BLaER1 (cell line): ENCODE measurements at regions not wholly inside any gene's neighbourhood (a gene's known extent, or its start where the extent isn't known, plus 50 kb on each side); places are given as distances from the start of the nearest gene placed in this dataset.
A peak's percentile ranks its signal among the peaks of the same experiment; 100 is the strongest.

ENCODE experiments used
- H3K27ac ChIP-seq: shearing (Covaris generic); formaldehyde crosslinking; 2 replicates; pipeline ENCODE4 v1.8.1; 2022
- H3K27me3 ChIP-seq: shearing (Covaris generic); formaldehyde crosslinking; 2 replicates; pipeline ENCODE4 v1.8.1; 2022
- H3K36me3 ChIP-seq: shearing (Covaris generic); formaldehyde crosslinking; 2 replicates; pipeline ENCODE4 v1.8.1; 2022
- H3K4me1 ChIP-seq: shearing (Covaris generic); formaldehyde crosslinking; 2 replicates; pipeline ENCODE4 v1.8.1; 2022
- H3K4me2 ChIP-seq: shearing (Covaris generic); formaldehyde crosslinking; 2 replicates; pipeline ENCODE4 v1.8.1; 2022
- H3K4me3 ChIP-seq: shearing (Covaris generic); formaldehyde crosslinking; 2 replicates; pipeline ENCODE4 v1.8.1; 2022
- H3K9ac ChIP-seq: shearing (Covaris generic); formaldehyde crosslinking; 2 replicates; pipeline ENCODE4 v1.8.1; 2022
- H3K9me3 ChIP-seq: shearing (Covaris generic); formaldehyde crosslinking; 2 replicates; pipeline ENCODE4 v1.8.1; 2022
- H4K20me1 ChIP-seq: shearing (Covaris generic); formaldehyde crosslinking; 2 replicates; pipeline ENCODE4 v1.8.1; 2022
- Cebpa-rat ChIP-seq: shearing (Covaris generic); IDR thresholded peaks from 2 replicates; pipeline ENCODE4 v1.8.1; 2022

GRCh38 chr2:238731961-238732360 lies 115.9 kb upstream of the TWIST2 start:
- H3K4me3 ChIP-seq, result no peak overlapping the region
- no peaks in the 10 kb centered on the region for H3K4me1 ChIP-seq
- no peak overlapping the region for H3K4me2 ChIP-seq
- H3K27ac ChIP-seq, result no peak overlapping the region
- no peaks in the 10 kb centered on the region for H3K27me3 ChIP-seq
- no peak overlapping the region for H3K9ac ChIP-seq
- no peaks in the 10 kb centered on the region for H3K9me3 ChIP-seq
- TF ChIP-seq Cebpa-rat, result 0 out of 2 replicates have a peak, but pooled peaks have one; percentile 5
- H3K36me3 ChIP-seq, result no peaks in the 10 kb centered on the region
- no peaks in the 10 kb centered on the region for H4K20me1 ChIP-seq

GRCh38 chr2:238738917-238739316 lies 109.0 kb upstream of the TWIST2 start:
- no peak for TF ChIP-seq Cebpa-rat

GRCh38 chr2:238739668-238740067 lies 108.2 kb upstream of the TWIST2 start:
- Histone ChIP-seq H3K4me3 (no peak overlapping the region), H3K9ac (no peak overlapping the region), H4K20me1 (no peaks in the 10 kb centered on the region), H3K27me3 (no peaks in the 10 kb centered on the region), H3K4me1 (no peaks in the 10 kb centered on the region), H3K36me3 (no peaks in the 10 kb centered on the region), H3K4me2 (no peak overlapping the region), H3K27ac (no peak overlapping the region), H3K9me3 (no peaks in the 10 kb centered on the region; the same call in 1 of the 2 replicates)
- no peak for TF ChIP-seq Cebpa-rat

More at GRCh38 chr2:238738917-238739316, 109.0 kb upstream of the TWIST2 start:
- Histone ChIP-seq H4K20me1 (no peaks in the 10 kb centered on the region), H3K4me1 (no peaks in the 10 kb centered on the region), H3K9ac (no peak overlapping the region), H3K4me2 (no peak overlapping the region), H3K36me3 (no peaks in the 10 kb centered on the region), H3K9me3 (no peaks in the 10 kb centered on the region; the same call in 1 of the 2 replicates), H3K27ac (no peak overlapping the region), H3K27me3 (no peaks in the 10 kb centered on the region), H3K4me3 (no peak overlapping the region)

- no peaks in the 10 kb centered on the region for H4K20me1 ChIP-seq
- H3K4me1 ChIP-seq, result no peaks in the 10 kb centered on the region
- H3K9ac ChIP-seq, result no peak overlapping the region
- no peaks in the 10 kb centered on the region; the same call in none of the 2 replicates for H3K9me3 ChIP-seq
- H3K27me3 ChIP-seq, result no peaks in the 10 kb centered on the region
- H3K27ac ChIP-seq, result no peak overlapping the region
- no peak overlapping the region for H3K4me3 ChIP-seq
- no peaks in the 10 kb centered on the region for H3K36me3 ChIP-seq
- TF ChIP-seq Cebpa-rat, result no peak
- H3K4me2 ChIP-seq, result no peak overlapping the region
Measured at GRCh38 chr2:238741277-238741676, 106.6 kb upstream of the TWIST2 start.

- Histone ChIP-seq H3K4me1 (no peaks in the 10 kb centered on the region), H3K36me3 (no peaks in the 10 kb centered on the region), H3K27ac (no peak overlapping the region), H3K4me3 (no peak overlapping the region), H4K20me1 (no peaks in the 10 kb centered on the region), H3K9ac (no peak overlapping the region), H3K4me2 (no peak overlapping the region), H3K9me3 (no peaks in the 10 kb centered on the region; the same call in none of the 2 replicates), H3K27me3 (no peaks in the 10 kb centered on the region)
- no peak for TF ChIP-seq Cebpa-rat
Measured at GRCh38 chr2:238742066-238742465, 105.8 kb upstream of the TWIST2 start.

DNA sequence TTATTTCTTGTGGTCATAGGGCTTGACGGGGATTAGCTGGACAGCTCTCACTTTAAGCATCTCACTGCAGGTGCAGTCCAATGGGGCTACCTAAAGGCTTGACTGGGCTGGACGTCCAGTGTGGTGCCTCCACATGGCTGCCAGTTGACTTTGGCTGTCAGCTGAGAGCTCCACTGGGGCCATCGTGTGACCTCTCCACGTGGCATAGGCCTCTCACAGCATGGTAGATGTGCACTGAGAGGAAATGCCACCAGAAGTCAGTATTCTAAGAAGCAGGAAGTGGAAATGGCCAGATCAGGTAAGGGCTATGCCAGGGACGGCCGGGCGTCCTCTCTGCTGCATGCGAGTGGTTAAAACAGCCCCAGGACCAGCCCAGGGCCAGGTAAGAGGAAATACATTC lies 105.2 kb upstream of the TWIST2 start:
- Histone ChIP-seq H3K4me1 (no peaks in the 10 kb centered on the region), H3K27ac (no peak overlapping the region), H4K20me1 (no peaks in the 10 kb centered on the region), H3K9me3 (no peaks in the 10 kb centered on the region; the same call in none of the 2 replicates), H3K4me3 (no peak overlapping the region), H3K9ac (no peak overlapping the region), H3K4me2 (no peak overlapping the region), H3K27me3 (no peaks in the 10 kb centered on the region), H3K36me3 (no peaks in the 10 kb centered on the region)
- TF ChIP-seq Cebpa-rat, result no peak

- Histone ChIP-seq H3K36me3 (no peaks in the 10 kb centered on the region), H3K9me3 (no peaks in the 10 kb centered on the region; the same call in none of the 2 replicates), H3K4me2 (no peak overlapping the region), H3K9ac (no peak overlapping the region), H3K27me3 (no peaks in the 10 kb centered on the region), H4K20me1 (no peaks in the 10 kb centered on the region), H3K27ac (no peak overlapping the region), H3K4me1 (no peaks in the 10 kb centered on the region), H3K4me3 (no peak overlapping the region)
- no peak for TF ChIP-seq Cebpa-rat
Measured at GRCh38 chr2:238743243-238744065, 104.4 kb upstream of the TWIST2 start.

GRCh38 chr2:238744951-238745350 lies 102.9 kb upstream of the TWIST2 start:
- Histone ChIP-seq H3K9me3 (peaks cover 10% of the 10 kb centered on the region), H3K4me1 (no peaks in the 10 kb centered on the region), H3K4me3 (no peak overlapping the region), H3K27ac (no peak overlapping the region), H3K27me3 (no peaks in the 10 kb centered on the region), H3K36me3 (no peaks in the 10 kb centered on the region), H3K4me2 (no peak overlapping the region), H4K20me1 (no peaks in the 10 kb centered on the region), H3K9ac (no peak overlapping the region)
- TF ChIP-seq Cebpa-rat, result no peak

DNA sequence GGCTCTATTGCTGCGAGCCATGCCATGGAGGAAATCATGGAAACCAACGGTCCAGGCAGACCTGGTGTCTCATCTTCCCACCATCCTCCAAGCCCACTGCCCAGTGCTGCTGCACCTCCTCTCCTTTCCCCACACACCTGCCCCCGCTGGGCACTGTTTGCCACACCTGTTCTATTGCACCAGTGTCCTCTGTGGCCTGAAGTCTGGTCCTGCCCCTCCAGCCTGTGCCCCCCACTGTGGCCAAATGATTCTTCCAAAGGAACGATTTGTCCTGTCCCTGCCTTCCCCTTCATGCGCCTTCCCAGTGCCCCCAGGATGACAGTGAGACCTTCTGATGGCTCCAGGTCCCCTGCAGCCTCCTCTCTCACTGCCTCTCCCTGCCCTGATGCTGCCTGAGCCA lies 101.9 kb upstream of the TWIST2 start:
- peaks cover 14% of the 10 kb centered on the region for H3K9me3 ChIP-seq
- TF ChIP-seq Cebpa-rat, result no peak
- H3K27ac ChIP-seq, result no peak overlapping the region
- no peaks in the 10 kb centered on the region for H3K36me3 ChIP-seq
- H3K9ac ChIP-seq, result no peak overlapping the region
- no peaks in the 10 kb centered on the region for H3K4me1 ChIP-seq
- H3K4me2 ChIP-seq, result no peak overlapping the region
- H4K20me1 ChIP-seq, result no peaks in the 10 kb centered on the region
- no peaks in the 10 kb centered on the region for H3K27me3 ChIP-seq
- H3K4me3 ChIP-seq, result no peak overlapping the region

DNA sequence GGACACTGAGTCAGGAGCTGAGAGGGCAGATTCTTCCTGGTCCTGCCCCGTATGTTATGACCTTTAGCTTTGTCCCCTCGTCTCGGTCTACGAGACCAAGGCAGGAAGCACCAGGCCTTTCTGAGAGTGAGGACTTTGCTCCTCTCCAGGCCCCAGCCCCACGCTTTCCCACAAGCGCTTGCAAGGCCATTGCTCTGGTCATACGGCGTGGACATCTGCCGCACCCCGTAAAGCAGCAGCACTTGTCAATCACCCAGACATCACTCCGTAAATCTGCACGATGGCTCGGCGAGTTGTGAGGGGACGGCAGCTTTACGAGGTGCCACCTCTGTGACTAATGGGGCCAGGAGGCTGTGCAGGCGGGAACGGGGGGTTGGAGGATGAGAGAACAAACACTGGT lies 100.8 kb upstream of the TWIST2 start:
- Histone ChIP-seq H3K27ac (no peak overlapping the region), H3K4me2 (no peak overlapping the region), H3K9ac (no peak overlapping the region), H3K9me3 (peaks cover 14% of the 10 kb centered on the region), H3K36me3 (no peaks in the 10 kb centered on the region), H4K20me1 (no peaks in the 10 kb centered on the region), H3K27me3 (no peaks in the 10 kb centered on the region), H3K4me1 (no peaks in the 10 kb centered on the region), H3K4me3 (no peak overlapping the region)
- TF ChIP-seq Cebpa-rat, result no peak
